Neural cell (in vitro differentiated cells): ENCODE measurements at regions not wholly inside any gene's neighbourhood (a gene's known extent, or its start where the extent isn't known, plus 50 kb on each side); places are given as distances from the start of the nearest gene placed in this dataset.

ENCODE experiments used
- EP300 ChIP-seq: fragments of 450-650 bp; conservative IDR thresholded peaks from 2 replicates; pipeline ENCODE4 v1.6.1; 2014; ENCODE audit warnings: antibody characterized with exemption, mild to moderate bottlenecking, moderate library complexity; ENCODE audit not compliant: poor library complexity, severe bottlenecking
- EZH2 ChIP-seq: fragments of 200-600, 300-800 bp; shearing (Covaris generic), sonication (generic); IDR thresholded peaks from 2 replicates; pipeline ENCODE4 v1.6.1; 2014; ENCODE audit warnings: antibody characterized with exemption, low read length, borderline replicate concordance, mild to moderate bottlenecking; ENCODE audit not compliant: insufficient read depth, poor library complexity, severe bottlenecking
- MXI1 ChIP-seq: fragments of 450-650 bp; conservative IDR thresholded peaks from 2 replicates; pipeline ENCODE4 v1.6.1; 2014; ENCODE audit warnings: antibody characterized with exemption, mild to moderate bottlenecking; ENCODE audit not compliant: poor library complexity, severe bottlenecking
- POLR2AphosphoS5 ChIP-seq: IDR thresholded peaks from 2 replicates; pipeline ENCODE4 v1.6.1; 2012
- RAD21 ChIP-seq: fragments of 450-650 bp; conservative IDR thresholded peaks from 2 replicates; pipeline ENCODE4 v1.6.1; 2014; ENCODE audit warnings: antibody characterized with exemption, mild to moderate bottlenecking, moderate library complexity
- TAF1 ChIP-seq: IDR thresholded peaks from 2 replicates; pipeline ENCODE4 v1.6.1; 2012; ENCODE audit warnings: low read depth
- TF ChIP-seq, protein P1 (sequence below): fragments of 450-650 bp; IDR thresholded peaks from 2 replicates; pipeline ENCODE4 v1.5.1; 2014; ENCODE audit warnings: antibody characterized with exemption, mild to moderate bottlenecking, moderate library complexity; ENCODE audit not compliant: poor library complexity, severe bottlenecking
- TF ChIP-seq, protein P2 (sequence below): IDR thresholded peaks from 2 replicates; pipeline ENCODE4 v1.6.1; 2012; ENCODE audit warnings: borderline replicate concordance

DNA sequence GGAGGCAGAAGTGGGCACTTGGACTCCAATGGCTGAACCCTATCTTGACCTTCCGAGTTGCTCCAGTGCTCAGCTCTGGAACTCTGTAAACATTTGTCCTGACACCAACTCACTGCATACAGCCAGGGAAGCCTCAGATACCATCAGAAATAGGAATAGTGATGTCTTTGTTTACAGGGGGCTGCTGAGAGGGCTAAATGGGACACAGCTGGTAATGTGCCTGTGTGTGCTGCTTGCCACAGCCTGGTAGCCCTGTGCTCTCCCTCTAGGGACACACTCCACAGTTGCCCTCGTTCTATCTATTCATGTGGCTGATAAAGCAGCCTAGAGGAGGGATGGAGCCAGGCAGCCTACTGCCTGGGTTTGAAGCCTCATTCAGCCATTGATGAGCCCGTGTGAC is 559.8 kb downstream of the MIAT start:
- TF ChIP-seq, protein P1, sequence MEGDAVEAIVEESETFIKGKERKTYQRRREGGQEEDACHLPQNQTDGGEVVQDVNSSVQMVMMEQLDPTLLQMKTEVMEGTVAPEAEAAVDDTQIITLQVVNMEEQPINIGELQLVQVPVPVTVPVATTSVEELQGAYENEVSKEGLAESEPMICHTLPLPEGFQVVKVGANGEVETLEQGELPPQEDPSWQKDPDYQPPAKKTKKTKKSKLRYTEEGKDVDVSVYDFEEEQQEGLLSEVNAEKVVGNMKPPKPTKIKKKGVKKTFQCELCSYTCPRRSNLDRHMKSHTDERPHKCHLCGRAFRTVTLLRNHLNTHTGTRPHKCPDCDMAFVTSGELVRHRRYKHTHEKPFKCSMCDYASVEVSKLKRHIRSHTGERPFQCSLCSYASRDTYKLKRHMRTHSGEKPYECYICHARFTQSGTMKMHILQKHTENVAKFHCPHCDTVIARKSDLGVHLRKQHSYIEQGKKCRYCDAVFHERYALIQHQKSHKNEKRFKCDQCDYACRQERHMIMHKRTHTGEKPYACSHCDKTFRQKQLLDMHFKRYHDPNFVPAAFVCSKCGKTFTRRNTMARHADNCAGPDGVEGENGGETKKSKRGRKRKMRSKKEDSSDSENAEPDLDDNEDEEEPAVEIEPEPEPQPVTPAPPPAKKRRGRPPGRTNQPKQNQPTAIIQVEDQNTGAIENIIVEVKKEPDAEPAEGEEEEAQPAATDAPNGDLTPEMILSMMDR: no peak
- TF ChIP-seq EP300 (no peak), EZH2 (no peak), TAF1 (no peak), POLR2AphosphoS5 (no peak), RAD21 (no peak), MXI1 (no peak)
- TF ChIP-seq, protein P2, sequence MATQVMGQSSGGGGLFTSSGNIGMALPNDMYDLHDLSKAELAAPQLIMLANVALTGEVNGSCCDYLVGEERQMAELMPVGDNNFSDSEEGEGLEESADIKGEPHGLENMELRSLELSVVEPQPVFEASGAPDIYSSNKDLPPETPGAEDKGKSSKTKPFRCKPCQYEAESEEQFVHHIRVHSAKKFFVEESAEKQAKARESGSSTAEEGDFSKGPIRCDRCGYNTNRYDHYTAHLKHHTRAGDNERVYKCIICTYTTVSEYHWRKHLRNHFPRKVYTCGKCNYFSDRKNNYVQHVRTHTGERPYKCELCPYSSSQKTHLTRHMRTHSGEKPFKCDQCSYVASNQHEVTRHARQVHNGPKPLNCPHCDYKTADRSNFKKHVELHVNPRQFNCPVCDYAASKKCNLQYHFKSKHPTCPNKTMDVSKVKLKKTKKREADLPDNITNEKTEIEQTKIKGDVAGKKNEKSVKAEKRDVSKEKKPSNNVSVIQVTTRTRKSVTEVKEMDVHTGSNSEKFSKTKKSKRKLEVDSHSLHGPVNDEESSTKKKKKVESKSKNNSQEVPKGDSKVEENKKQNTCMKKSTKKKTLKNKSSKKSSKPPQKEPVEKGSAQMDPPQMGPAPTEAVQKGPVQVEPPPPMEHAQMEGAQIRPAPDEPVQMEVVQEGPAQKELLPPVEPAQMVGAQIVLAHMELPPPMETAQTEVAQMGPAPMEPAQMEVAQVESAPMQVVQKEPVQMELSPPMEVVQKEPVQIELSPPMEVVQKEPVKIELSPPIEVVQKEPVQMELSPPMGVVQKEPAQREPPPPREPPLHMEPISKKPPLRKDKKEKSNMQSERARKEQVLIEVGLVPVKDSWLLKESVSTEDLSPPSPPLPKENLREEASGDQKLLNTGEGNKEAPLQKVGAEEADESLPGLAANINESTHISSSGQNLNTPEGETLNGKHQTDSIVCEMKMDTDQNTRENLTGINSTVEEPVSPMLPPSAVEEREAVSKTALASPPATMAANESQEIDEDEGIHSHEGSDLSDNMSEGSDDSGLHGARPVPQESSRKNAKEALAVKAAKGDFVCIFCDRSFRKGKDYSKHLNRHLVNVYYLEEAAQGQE: no peak
